ENCODE measurements at regions not wholly inside any gene's neighbourhood (a gene's known extent, or its start where the extent isn't known, plus 50 kb on each side); places are given as distances from the start of the nearest gene placed in this dataset.

- FAIRE-seq (no peak), DNase-seq (ENCODE audit: insufficient read length, low spot score) (no peak)
- no peak for TF ChIP-seq CTCF (IDR thresholded peaks at IDR 0.05; ENCODE audit: insufficient read depth, missing control alignments)
Measured at GRCh38 chr3:115445559-115445958, 177.8 kb upstream of the GAP43 start.

GRCh38 chr3:115448851-115449250, 174.5 kb upstream of the GAP43 start:
- no peak for DNase-seq (ENCODE audit: insufficient read length, low spot score)
- no peak for TF ChIP-seq CTCF (IDR thresholded peaks at IDR 0.05; ENCODE audit: insufficient read depth, missing control alignments)
- FAIRE-seq: no peak

- DNase-seq (ENCODE audit: insufficient read length, low spot score) (no peak), FAIRE-seq (no peak)
- TF ChIP-seq CTCF (IDR thresholded peaks at IDR 0.05; ENCODE audit: insufficient read depth, missing control alignments): no peak
Measured at GRCh38 chr3:115450036-115450435, 173.3 kb upstream of the GAP43 start.

DNA sequence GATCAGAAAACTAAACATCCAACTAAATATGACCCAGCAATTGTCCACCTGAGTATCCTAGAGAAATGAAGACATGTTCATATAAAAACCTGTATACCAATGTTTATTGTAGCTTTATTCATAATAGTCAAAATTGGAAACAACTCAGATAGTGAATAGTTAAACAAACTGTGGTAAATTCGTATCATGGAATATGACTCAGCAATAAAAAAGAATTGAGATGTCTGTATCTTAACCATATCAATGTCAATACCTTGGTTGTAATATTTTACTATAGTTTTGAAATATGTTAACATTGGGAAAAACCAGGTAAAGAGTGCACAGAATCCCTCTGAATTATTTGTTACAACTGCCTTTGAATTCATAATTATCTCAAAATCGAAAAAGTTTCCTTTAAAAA, 159.3 kb upstream of the GAP43 start:
- FAIRE-seq: no peak
- TF ChIP-seq CTCF (IDR thresholded peaks at IDR 0.05; ENCODE audit: insufficient read depth, missing control alignments): no peak
- no peak for DNase-seq (ENCODE audit: insufficient read length, low spot score)

- FAIRE-seq: no peak
- no peak for TF ChIP-seq CTCF (IDR thresholded peaks at IDR 0.05; ENCODE audit: insufficient read depth, missing control alignments)
- DNase-seq (ENCODE audit: insufficient read length, low spot score): no peak
Measured at GRCh38 chr3:115469649-115470048, 153.7 kb upstream of the GAP43 start.

DNA sequence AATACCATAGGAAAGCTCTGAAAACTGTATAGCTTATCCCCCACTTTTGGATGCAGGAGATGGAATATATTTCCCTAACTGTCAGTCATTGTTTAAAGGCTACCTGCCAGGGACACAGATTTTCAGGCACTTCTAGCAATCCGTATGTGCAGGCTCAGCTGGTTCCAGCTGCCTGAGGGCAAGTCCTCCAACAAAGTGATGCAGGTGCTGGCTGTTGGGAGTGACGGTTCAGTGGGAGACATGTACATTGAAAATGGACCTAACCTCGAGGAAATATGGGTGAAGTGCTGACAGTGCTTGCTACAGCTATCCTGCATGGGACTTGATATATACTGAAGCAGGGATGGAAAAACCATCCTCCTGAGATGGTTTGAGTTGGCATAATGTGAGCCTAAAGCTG, 153.1 kb upstream of the GAP43 start:
- no peak for DNase-seq (ENCODE audit: insufficient read length, low spot score)
- no peak for FAIRE-seq
- TF ChIP-seq CTCF (IDR thresholded peaks at IDR 0.05; ENCODE audit: insufficient read depth, missing control alignments): no peak

- no peak for TF ChIP-seq CTCF (IDR thresholded peaks at IDR 0.05; ENCODE audit: insufficient read depth, missing control alignments)
- no peak for FAIRE-seq
- DNase-seq (ENCODE audit: insufficient read length, low spot score): no peak
Measured at GRCh38 chr3:115475178-115476041, 147.9 kb upstream of the GAP43 start.

All from D721Med (cell line).